CD4-positive, CD25-positive, alpha-beta regulatory T cell (primary cell): ENCODE measurements at regions not wholly inside any gene's neighbourhood (a gene's known extent, or its start where the extent isn't known, plus 50 kb on each side); places are given as distances from the start of the nearest gene placed in this dataset.

ENCODE experiments used
- ATAC-seq, 2 donors: fragments of 150-1000 bp; cut with Tn5 transposase; one replicate each; pipeline ENCODE4 v1.10.0; 2021; ENCODE audit warnings: low read depth in 2 of 2, moderate number of reproducible peaks in 2 of 2, moderate library complexity in 1 of 2
- DNase-seq, 3 donors: peaks; one replicate each; pipeline versions ENCODE4 v3.0.0 to v3.0.0-alpha.2; 2012 to 2022; ENCODE audit warnings: mixed read lengths in 1 of 3
- H3K27ac ChIP-seq: one replicate; pipeline ENCODE4 v1.7.0; 2013; ENCODE audit warnings: mild to moderate bottlenecking, low read length; ENCODE audit not compliant: insufficient read depth, poor library complexity, severe bottlenecking
- H3K27me3 ChIP-seq: one replicate; pipeline ENCODE4 v1.7.0; 2013; ENCODE audit warnings: low read length; ENCODE audit not compliant: control insufficient read depth, insufficient read depth
- H3K36me3 ChIP-seq: one replicate; pipeline ENCODE4 v1.7.0; 2013; ENCODE audit warnings: mild to moderate bottlenecking, low read length, moderate library complexity; ENCODE audit not compliant: control insufficient read depth, insufficient read depth
- H3K4me1 ChIP-seq: 2 replicates; pipeline ENCODE4 v1.7.0; 2013; ENCODE audit warnings: mild to moderate bottlenecking, low read length; ENCODE audit not compliant: insufficient read depth, control insufficient read depth, poor library complexity, severe bottlenecking
- H3K4me3 ChIP-seq: one replicate; pipeline ENCODE4 v1.7.0; 2013; ENCODE audit warnings: low read depth, mild to moderate bottlenecking, low read length, moderate library complexity
- H3K9me3 ChIP-seq, 2 experiments: 1 replicate in 1 of 2; 2 replicates in 1 of 2; pipeline ENCODE4 v1.7.0; 2013; ENCODE audit warnings: low read length in 2 of 2, mild to moderate bottlenecking in 1 of 2, moderate library complexity in 1 of 2; ENCODE audit not compliant: control insufficient read depth in 2 of 2
- H3K27ac Mint-ChIP-seq, 3 donors: one replicate each; pipeline ENCODE4 v1.8.0; 2020 to 2022; ENCODE audit warnings: mild to moderate bottlenecking in 3 of 3, mixed read lengths in 3 of 3, moderate library complexity in 2 of 3
- H3K27me3 Mint-ChIP-seq: one replicate; pipeline ENCODE4 v1.8.0; 2022; ENCODE audit warnings: mild to moderate bottlenecking, mixed read lengths
- H3K36me3 Mint-ChIP-seq: one replicate; pipeline ENCODE4 v1.8.0; 2020; ENCODE audit warnings: mixed read lengths
- H3K4me1 Mint-ChIP-seq, 4 donors: one replicate each; pipeline ENCODE4 v1.8.0; 2020 to 2022; ENCODE audit warnings: mixed read lengths in 4 of 4, mild to moderate bottlenecking in 1 of 4
- H3K4me3 Mint-ChIP-seq, 4 donors: one replicate each; pipeline ENCODE4 v1.8.0; 2020 to 2022; ENCODE audit warnings: mild to moderate bottlenecking in 4 of 4, mixed read lengths in 4 of 4, moderate library complexity in 3 of 4
- H3K9me3 Mint-ChIP-seq, 7 donors: one replicate each; pipeline ENCODE4 v1.8.0; 2020 to 2022; ENCODE audit warnings: mixed read lengths in 7 of 7, mild to moderate bottlenecking in 3 of 7, moderate library complexity in 2 of 7

GRCh38 chr16:86991679-86992078 lies 325.5 kb downstream of the C16orf95 start:
- Mint-ChIP-seq H3K9me3 (peaks cover 0 to 3% (median 0%) of the 10 kb centered on the region in 7 donors), H3K4me3 (no peak overlapping the region), H3K27me3 (peaks cover 5% of the 10 kb centered on the region), H3K4me1 (peaks cover 0 to 6% (median 4%) of the 10 kb centered on the region in 4 donors), H3K27ac (no peak overlapping the region), H3K36me3 (no peaks in the 10 kb centered on the region)
- Histone ChIP-seq H3K27me3 (no peaks in the 10 kb centered on the region), H3K4me3 (no peak overlapping the region), H3K36me3 (no peaks in the 10 kb centered on the region), H3K27ac (no peak overlapping the region), H3K9me3 (no peaks in the 10 kb centered on the region), H3K4me1 (no peaks in the 10 kb centered on the region)
- ATAC-seq: no peak
- no peak for DNase-seq

- no peaks in the 10 kb centered on the region for H3K36me3 ChIP-seq
These were observed 324.6 kb downstream of the C16orf95 start for GRCh38 chr16:86992587-86992986.

GRCh38 chr16:86993426-86994110 lies 323.6 kb downstream of the C16orf95 start:
- Histone ChIP-seq H3K4me1 (no peaks in the 10 kb centered on the region), H3K27ac (no peak overlapping the region), H3K9me3 (no peaks in the 10 kb centered on the region), H3K27me3 (no peaks in the 10 kb centered on the region), H3K36me3 (no peaks in the 10 kb centered on the region), H3K4me3 (no peak overlapping the region)
- Mint-ChIP-seq H3K27me3 (peaks cover 5% of the 10 kb centered on the region), H3K36me3 (no peaks in the 10 kb centered on the region), H3K9me3 (peaks cover 0 to 3% (median 0%) of the 10 kb centered on the region in 7 donors), H3K27ac (no peak overlapping the region), H3K4me1 (peaks cover 0 to 6% (median 4%) of the 10 kb centered on the region in 4 donors), H3K4me3 (no peak overlapping the region)
- ATAC-seq (no peak), DNase-seq (no peak)

More at GRCh38 chr16:86992587-86992986, 324.6 kb downstream of the C16orf95 start:
- ATAC-seq: no peak
- Mint-ChIP-seq H3K4me3 (no peak overlapping the region), H3K27ac (no peak overlapping the region), H3K36me3 (no peaks in the 10 kb centered on the region), H3K4me1 (peaks cover 0 to 6% (median 4%) of the 10 kb centered on the region in 4 donors), H3K9me3 (peaks cover 0 to 3% (median 0%) of the 10 kb centered on the region in 7 donors), H3K27me3 (peaks cover 5% of the 10 kb centered on the region)
- H3K27me3 ChIP-seq: no peaks in the 10 kb centered on the region
- no peak for DNase-seq
- H3K9me3 ChIP-seq: no peaks in the 10 kb centered on the region
- no peaks in the 10 kb centered on the region for H3K4me1 ChIP-seq
- H3K27ac ChIP-seq: no peak overlapping the region
- H3K4me3 ChIP-seq: no peak overlapping the region

GRCh38 chr16:86994215-86994614 lies 323.0 kb downstream of the C16orf95 start:
- H3K4me1 Mint-ChIP-seq: peaks cover 0 to 6% (median 4%) of the 10 kb centered on the region in 4 donors
- peaks cover 5% of the 10 kb centered on the region for H3K27me3 Mint-ChIP-seq
- no peak overlapping the region for H3K4me3 Mint-ChIP-seq
- H3K9me3 Mint-ChIP-seq: peaks cover 0 to 4% (median 0%) of the 10 kb centered on the region in 7 donors
- Histone ChIP-seq H3K4me3 (no peak overlapping the region), H3K9me3 (no peaks in the 10 kb centered on the region), H3K36me3 (no peaks in the 10 kb centered on the region), H3K27ac (no peak overlapping the region), H3K27me3 (no peaks in the 10 kb centered on the region), H3K4me1 (no peaks in the 10 kb centered on the region)
- H3K36me3 Mint-ChIP-seq: no peaks in the 10 kb centered on the region
- DNase-seq: no peak
- ATAC-seq: no peak
- H3K27ac Mint-ChIP-seq: no peak overlapping the region

GRCh38 chr16:86994651-86995171 lies 322.5 kb downstream of the C16orf95 start:
- Histone ChIP-seq H3K4me1 (no peaks in the 10 kb centered on the region), H3K27ac (no peak overlapping the region), H3K9me3 (no peaks in the 10 kb centered on the region), H3K4me3 (no peak overlapping the region), H3K27me3 (no peaks in the 10 kb centered on the region), H3K36me3 (no peaks in the 10 kb centered on the region)
- H3K9me3 Mint-ChIP-seq: peaks cover 0 to 4% (median 0%) of the 10 kb centered on the region in 7 donors
- H3K4me3 Mint-ChIP-seq: no peak overlapping the region
- no peak overlapping the region for H3K27ac Mint-ChIP-seq
- ATAC-seq (no peak), DNase-seq (no peak)
- H3K36me3 Mint-ChIP-seq: no peaks in the 10 kb centered on the region
- H3K27me3 Mint-ChIP-seq: peaks cover 5% of the 10 kb centered on the region
- H3K4me1 Mint-ChIP-seq: peaks cover 0 to 6% (median 4%) of the 10 kb centered on the region in 4 donors

GRCh38 chr16:86995456-86995855 lies 321.7 kb downstream of the C16orf95 start:
- Histone ChIP-seq H3K27ac (no peak overlapping the region), H3K4me1 (no peaks in the 10 kb centered on the region), H3K9me3 (no peaks in the 10 kb centered on the region), H3K27me3 (no peaks in the 10 kb centered on the region), H3K4me3 (no peak overlapping the region), H3K36me3 (no peaks in the 10 kb centered on the region)
- Mint-ChIP-seq H3K27ac (no peak overlapping the region), H3K4me3 (no peak overlapping the region), H3K36me3 (no peaks in the 10 kb centered on the region), H3K4me1 (peaks cover 0 to 3% (median under 1%) of the 10 kb centered on the region in 4 donors), H3K9me3 (peaks cover 0 to 4% (median 0%) of the 10 kb centered on the region in 7 donors), H3K27me3 (peaks cover 5% of the 10 kb centered on the region)
- DNase-seq (no peak), ATAC-seq (no peak)

- Histone ChIP-seq H3K4me3 (no peak overlapping the region), H3K4me1 (no peaks in the 10 kb centered on the region), H3K36me3 (no peaks in the 10 kb centered on the region), H3K27me3 (no peaks in the 10 kb centered on the region), H3K27ac (no peak overlapping the region), H3K9me3 (no peaks in the 10 kb centered on the region)
- Mint-ChIP-seq H3K36me3 (no peaks in the 10 kb centered on the region), H3K4me1 (no peaks in the 10 kb centered on the region), H3K27me3 (peaks cover 5% of the 10 kb centered on the region), H3K9me3 (peaks cover 0 to 3% (median 0%) of the 10 kb centered on the region in 7 donors), H3K27ac (no peak overlapping the region), H3K4me3 (no peak overlapping the region)
- DNase-seq: no peak
- ATAC-seq: no peak
These were observed 321.1 kb downstream of the C16orf95 start for GRCh38 chr16:86996081-86996480.

GRCh38 chr16:86997058-86997457 lies 320.1 kb downstream of the C16orf95 start:
- H3K4me1 ChIP-seq: no peaks in the 10 kb centered on the region
- no peak for ATAC-seq
- H3K36me3 ChIP-seq: no peaks in the 10 kb centered on the region
- no peak overlapping the region for H3K27ac Mint-ChIP-seq
- peaks cover 0 to 3% (median 0%) of the 10 kb centered on the region in 7 donors for H3K9me3 Mint-ChIP-seq
- H3K4me3 ChIP-seq: no peak overlapping the region
- no peak overlapping the region for H3K4me3 Mint-ChIP-seq
- DNase-seq: no peak
- H3K4me1 Mint-ChIP-seq: no peaks in the 10 kb centered on the region
- H3K27me3 Mint-ChIP-seq: peaks cover 5% of the 10 kb centered on the region
- no peaks in the 10 kb centered on the region for H3K9me3 ChIP-seq
- no peaks in the 10 kb centered on the region for H3K36me3 Mint-ChIP-seq
- H3K27ac ChIP-seq: no peak overlapping the region
- no peaks in the 10 kb centered on the region for H3K27me3 ChIP-seq
